Lung (tissue), 11 donors: ENCODE measurements at regions not wholly inside any gene's neighbourhood (a gene's known extent, or its start where the extent isn't known, plus 50 kb on each side); places are given as distances from the start of the nearest gene placed in this dataset.
"Not testable (repeated sequence)": the region's sequence is repeated elsewhere in the genome, so short reads cannot be mapped to it uniquely, and the experiment has no call there.

Experiments
- ATAC-seq: fragments of 200-7000 bp; cut with Tn5 transposase; one replicate; pipeline ENCODE4 v1.9.1; 2020; ENCODE audit warnings: moderate number of reproducible peaks; ENCODE audit not compliant: insufficient read depth, low FRiP score
- DNase-seq, 3 donors: peaks; one replicate each; pipeline ENCODE4 v3.0.0-alpha.2; 2013 to 2017
- H3K27ac ChIP-seq, 2 donors: one replicate each; pipeline ENCODE4 v1.5.1; 2013; ENCODE audit warnings: mild to moderate bottlenecking in 2 of 2, moderate library complexity in 2 of 2, control low read depth in 1 of 2, inconsistent platforms in 1 of 2, low read depth in 1 of 2, low read length in 1 of 2
- H3K27me3 ChIP-seq, 3 donors: one replicate each; pipeline ENCODE4 v1.5.1; 2013; ENCODE audit warnings: low read length in 2 of 3; ENCODE audit not compliant: control insufficient read depth in 3 of 3, insufficient read depth in 3 of 3
- H3K36me3 ChIP-seq, 4 donors: one replicate each; pipeline ENCODE4 v1.5.1; 2013; ENCODE audit warnings: low read length in 4 of 4, mild to moderate bottlenecking in 1 of 4, moderate library complexity in 1 of 4; ENCODE audit not compliant: control insufficient read depth in 4 of 4, insufficient read depth in 4 of 4
- H3K4me1 ChIP-seq, 5 donors: one replicate each; pipeline ENCODE4 v1.5.1; 2013; ENCODE audit warnings: low read length in 5 of 5, mild to moderate bottlenecking in 2 of 5, moderate library complexity in 1 of 5; ENCODE audit not compliant: control insufficient read depth in 5 of 5, insufficient read depth in 5 of 5
- H3K4me3 ChIP-seq: one replicate; pipeline ENCODE4 v1.5.1; 2013; ENCODE audit warnings: mild to moderate bottlenecking, control low read depth, moderate library complexity
- H3K9ac ChIP-seq, 2 donors: one replicate each; pipeline ENCODE4 v1.5.1; 2013; ENCODE audit warnings: low read length in 2 of 2, control low read depth in 1 of 2; ENCODE audit not compliant: insufficient read depth in 1 of 2
- H3K9me3 ChIP-seq, 4 donors: one replicate each; pipeline ENCODE4 v1.5.1; 2013; ENCODE audit warnings: low read length in 3 of 4, mild to moderate bottlenecking in 1 of 4, moderate library complexity in 1 of 4; ENCODE audit not compliant: control insufficient read depth in 4 of 4, insufficient read depth in 3 of 4
- CTCF ChIP-seq: IDR thresholded peaks from 2 replicates; pipeline ENCODE4 v1.5.1; 2012; ENCODE audit warnings: mild to moderate bottlenecking; ENCODE audit errors: control extremely low read depth, extremely low read depth
- WGBS, 2 donors: extraction: QIAGEN DNeasy Blood & Tissue Kit; methylation state at CpG; one replicate each; pipeline ENCODE4 v1.1.7; 2013; 5-methylcytosine and 5-hydroxymethylcytosine counted together
- donor health status: control.
- donor health status: control.
- donor health status: Bipolar disorder and iron deficiency.
- donor health status: healthy.
- donor health status: DM: yes; HTN: yes; CAD: no.

GRCh38 chr16:29117631-29118030 is 132.8 kb downstream of the LAT start:
- ATAC-seq (no peak), DNase-seq (no peak)
- Histone ChIP-seq H3K4me3 (no peak overlapping the region), H3K9ac (no peak overlapping the region), H3K9me3 (no peaks in the 10 kb centered on the region), H3K27ac (no peak overlapping the region), H3K4me1 (peaks cover 0 to 8% (median 5%) of the 10 kb centered on the region in 5 donors), H3K27me3 (no peaks in the 10 kb centered on the region), H3K36me3 (peaks cover 0 to 6% (median 4%) of the 10 kb centered on the region in 4 donors)
- no peak for TF ChIP-seq CTCF
- 47 to 61% methylated on average over 7 of the region's 7 CpGs for WGBS, 2 donors

- no peaks in the 10 kb centered on the region for H3K9me3 ChIP-seq
- DNase-seq (no peak), ATAC-seq (no peak)
- 90 to 95% methylated on average over 14 of the region's 14 CpGs for whole genome bisulfite sequencing, 2 donors
- H3K27ac ChIP-seq, result peak overlapping the region in 1 of 2 donors; percentile 55
- no peak overlapping the region for H3K9ac ChIP-seq
- no peak overlapping the region for H3K4me3 ChIP-seq
- peaks cover 0 to 8% (median 5%) of the 10 kb centered on the region in 5 donors for H3K4me1 ChIP-seq
- H3K27me3 ChIP-seq, result no peaks in the 10 kb centered on the region
- no peak for TF ChIP-seq CTCF
- H3K36me3 ChIP-seq, result peaks cover 0 to 6% (median 4%) of the 10 kb centered on the region in 4 donors
Measured at GRCh38 chr16:29116980-29117379, 132.1 kb downstream of the LAT start.

GRCh38 chr16:29116207-29116606 is 131.4 kb downstream of the LAT start:
- H3K9me3 ChIP-seq, H3K36me3 ChIP-seq, DNase-seq, H3K4me1 ChIP-seq, H3K4me3 ChIP-seq, H3K9ac ChIP-seq, H3K27me3 ChIP-seq, ATAC-seq: not testable (repeated sequence)
- peak overlapping the region in 1 of 2 donors; percentile 45 for H3K27ac ChIP-seq
- WGBS, 2 donors, result 93 to 94% methylated on average over 12 of the region's 12 CpGs

- 21 to 33% methylated on average over 3 of the region's 3 CpGs for WGBS, 2 donors
- not testable (repeated sequence) for H3K27me3 ChIP-seq, H3K36me3 ChIP-seq, H3K9me3 ChIP-seq, ATAC-seq, H3K4me1 ChIP-seq, H3K4me3 ChIP-seq, DNase-seq, H3K9ac ChIP-seq
- peak overlapping the region in 1 of 2 donors; percentile 14 for H3K27ac ChIP-seq
Measured at GRCh38 chr16:29115802-29116141, 130.9 kb downstream of the LAT start.
